Loucy (cell line): ENCODE measurements at regions not wholly inside any gene's neighbourhood (a gene's known extent, or its start where the extent isn't known, plus 50 kb on each side); places are given as distances from the start of the nearest gene placed in this dataset.

Experiments
- CTCF ChIP-seq: fragments of 200-600 bp; sonication (generic); conservative IDR thresholded peaks from 2 replicates; pipeline ENCODE4 v1.5.1; 2014; ENCODE audit warnings: mild to moderate bottlenecking, antibody characterized with exemption, low read length
- EZH2phosphoT487 ChIP-seq: fragments of 200-600 bp; IDR thresholded peaks from 2 replicates; pipeline ENCODE4 v1.6.1; 2018; ENCODE audit warnings: antibody characterized with exemption, mild to moderate bottlenecking, moderate library complexity, borderline replicate concordance

DNA sequence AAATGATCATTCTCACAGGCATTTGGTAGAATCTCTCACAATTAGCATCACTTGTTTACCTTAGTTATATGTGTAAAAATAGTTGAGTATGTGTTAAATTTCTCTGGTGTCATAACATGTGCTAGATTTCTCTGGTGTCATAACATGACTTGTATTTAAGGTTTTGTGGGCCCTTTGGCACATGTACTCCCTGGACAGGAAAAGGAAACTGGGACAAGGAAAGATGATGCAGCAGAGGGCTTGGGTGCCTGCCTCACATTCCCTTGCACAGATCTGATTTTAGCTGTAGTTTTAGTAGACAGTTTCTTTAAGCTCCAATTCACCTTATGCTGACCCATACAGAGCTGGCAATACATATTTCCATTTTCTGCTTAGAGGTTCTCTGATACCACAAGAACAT, 726.0 kb downstream of the C4orf33 start:
- TF ChIP-seq CTCF (no peak), EZH2phosphoT487 (no peak)
